Kidney (tissue), 13 donors: ENCODE measurements at regions not wholly inside any gene's neighbourhood (a gene's known extent, or its start where the extent isn't known, plus 50 kb on each side); places are given as distances from the start of the nearest gene placed in this dataset.

Experiments used
- DNase-seq, 5 donors: peaks; one replicate each; pipeline ENCODE4 v3.0.0-alpha.2; 2013 to 2020
- FAIRE-seq: peaks from 2 replicates; lab custom pipeline; 2012; peaks lifted over from hg19 to GRCh38; lab: Jason Lieb, UNC
- H3K27ac ChIP-seq, 2 donors: one replicate each; pipeline ENCODE4 v1.7.0; 2013; ENCODE audit warnings: low read depth in 2 of 2, low read length in 2 of 2, inconsistent platforms in 1 of 2
- H3K27me3 ChIP-seq: one replicate; pipeline ENCODE4 v1.7.1; 2013; ENCODE audit warnings: low read length, inconsistent platforms; ENCODE audit not compliant: control insufficient read depth, insufficient read depth
- H3K36me3 ChIP-seq, 3 donors: one replicate each; pipeline versions ENCODE4 v1.7.0 to v1.7.1; 2013; ENCODE audit warnings: low read length in 3 of 3, control low read depth in 1 of 3, inconsistent platforms in 1 of 3; ENCODE audit not compliant: insufficient read depth in 3 of 3, control insufficient read depth in 2 of 3
- H3K4me1 ChIP-seq, 3 donors: one replicate each; pipeline versions ENCODE4 v1.7.0 to v1.7.1; 2013; ENCODE audit warnings: low read length in 3 of 3, inconsistent platforms in 1 of 3, low read depth in 1 of 3; ENCODE audit not compliant: control insufficient read depth in 2 of 3, insufficient read depth in 2 of 3
- H3K4me3 ChIP-seq, 3 donors: one replicate each; pipeline versions ENCODE4 v1.7.0 to v1.8.1; 2013; ENCODE audit warnings: low read length in 3 of 3, control low read depth in 1 of 3, inconsistent platforms in 1 of 3
- H3K9ac ChIP-seq, 3 donors: one replicate each; pipeline versions ENCODE4 v1.7.0 to v1.7.1; 2013; ENCODE audit warnings: low read length in 3 of 3, control low read depth in 1 of 3, inconsistent platforms in 1 of 3
- H3K9me3 ChIP-seq, 3 donors: one replicate each; pipeline versions ENCODE4 v1.7.0 to v1.7.1; 2013; ENCODE audit warnings: low read length in 3 of 3, control low read depth in 1 of 3, inconsistent platforms in 1 of 3; ENCODE audit not compliant: control insufficient read depth in 2 of 3, insufficient read depth in 1 of 3
- intact Hi-C: fragments of 100-400 bp; cut with DNase I; formaldehyde crosslinking; loops from one replicate; pipeline ENCODE4 v1.11.1; 2022
- TF ChIP-seq, protein P1 (sequence below): IDR thresholded peaks from 3 replicates; pipeline ENCODE4 v1.5.1; 2012; ENCODE audit warnings: mild to moderate bottlenecking, moderate library complexity, borderline replicate concordance; ENCODE audit not compliant: insufficient read depth; ENCODE audit errors: extremely low read depth
- donor health status: control.
- donor health status: control.
- donor health status: control.
- donor health status: control.
- donor health status: control.
- donor health status: DM: yes; HTN: yes; CAD: no.
- donor health status: Normal renal cell carcinoma (clear cell type).

- H3K27me3 ChIP-seq, result no peaks in the 10 kb centered on the region
- FAIRE-seq (no peak), DNase-seq (no peak)
- no peak overlapping the region for H3K4me3 ChIP-seq
- H3K36me3 ChIP-seq, result no peaks in the 10 kb centered on the region
- TF ChIP-seq, protein P1, sequence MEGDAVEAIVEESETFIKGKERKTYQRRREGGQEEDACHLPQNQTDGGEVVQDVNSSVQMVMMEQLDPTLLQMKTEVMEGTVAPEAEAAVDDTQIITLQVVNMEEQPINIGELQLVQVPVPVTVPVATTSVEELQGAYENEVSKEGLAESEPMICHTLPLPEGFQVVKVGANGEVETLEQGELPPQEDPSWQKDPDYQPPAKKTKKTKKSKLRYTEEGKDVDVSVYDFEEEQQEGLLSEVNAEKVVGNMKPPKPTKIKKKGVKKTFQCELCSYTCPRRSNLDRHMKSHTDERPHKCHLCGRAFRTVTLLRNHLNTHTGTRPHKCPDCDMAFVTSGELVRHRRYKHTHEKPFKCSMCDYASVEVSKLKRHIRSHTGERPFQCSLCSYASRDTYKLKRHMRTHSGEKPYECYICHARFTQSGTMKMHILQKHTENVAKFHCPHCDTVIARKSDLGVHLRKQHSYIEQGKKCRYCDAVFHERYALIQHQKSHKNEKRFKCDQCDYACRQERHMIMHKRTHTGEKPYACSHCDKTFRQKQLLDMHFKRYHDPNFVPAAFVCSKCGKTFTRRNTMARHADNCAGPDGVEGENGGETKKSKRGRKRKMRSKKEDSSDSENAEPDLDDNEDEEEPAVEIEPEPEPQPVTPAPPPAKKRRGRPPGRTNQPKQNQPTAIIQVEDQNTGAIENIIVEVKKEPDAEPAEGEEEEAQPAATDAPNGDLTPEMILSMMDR, result no peak
- H3K9me3 ChIP-seq, result no peaks in the 10 kb centered on the region
- H3K9ac ChIP-seq, result no peak overlapping the region
- no peak overlapping the region for H3K27ac ChIP-seq
- intact Hi-C loops, result no loop called here
- no peaks in the 10 kb centered on the region for H3K4me1 ChIP-seq
These were observed 249.1 kb upstream of the FAR2 start for GRCh38 chr12:28899951-28900350.

GRCh38 chr12:28905220-28905955 lies 243.7 kb upstream of the FAR2 start:
- no peaks in the 10 kb centered on the region for H3K27me3 ChIP-seq
- H3K27ac ChIP-seq, result no peak overlapping the region
- FAIRE-seq (no peak), DNase-seq (no peak)
- no peaks in the 10 kb centered on the region for H3K9me3 ChIP-seq
- no peak overlapping the region for H3K9ac ChIP-seq
- no peaks in the 10 kb centered on the region for H3K4me1 ChIP-seq
- intact Hi-C loops, result no loop called here
- H3K4me3 ChIP-seq, result no peak overlapping the region
- H3K36me3 ChIP-seq, result no peaks in the 10 kb centered on the region
- TF ChIP-seq, protein P1, result no peak

- Histone ChIP-seq H3K4me3 (no peak overlapping the region), H3K27me3 (no peaks in the 10 kb centered on the region), H3K4me1 (no peaks in the 10 kb centered on the region), H3K27ac (no peak overlapping the region), H3K9ac (no peak overlapping the region), H3K36me3 (no peaks in the 10 kb centered on the region), H3K9me3 (peaks cover 0 to 7% (median 0%) of the 10 kb centered on the region in 3 donors)
- DNase-seq (no peak), FAIRE-seq (peak; percentile 21)
- intact Hi-C loops, result no loop called here
- TF ChIP-seq, protein P1, result no peak
These were observed 240.4 kb upstream of the FAR2 start for GRCh38 chr12:28908646-28909045.
